Stimulated activated CD4-positive, alpha-beta T cell treated with anti-CD3 and anti-CD28 coated beads, Interleukin-15, amount 100 ng/mL, for 1 hour (primary cell): ENCODE measurements at regions not wholly inside any gene's neighbourhood (a gene's known extent, or its start where the extent isn't known, plus 50 kb on each side); places are given as distances from the start of the nearest gene placed in this dataset.

Experiments
- DNase-seq, 2 donors: peaks; one replicate each; pipeline ENCODE4 v3.0.0-alpha.2; 2020; ENCODE audit warnings: low read depth in 1 of 2, low spot score in 1 of 2

DNA sequence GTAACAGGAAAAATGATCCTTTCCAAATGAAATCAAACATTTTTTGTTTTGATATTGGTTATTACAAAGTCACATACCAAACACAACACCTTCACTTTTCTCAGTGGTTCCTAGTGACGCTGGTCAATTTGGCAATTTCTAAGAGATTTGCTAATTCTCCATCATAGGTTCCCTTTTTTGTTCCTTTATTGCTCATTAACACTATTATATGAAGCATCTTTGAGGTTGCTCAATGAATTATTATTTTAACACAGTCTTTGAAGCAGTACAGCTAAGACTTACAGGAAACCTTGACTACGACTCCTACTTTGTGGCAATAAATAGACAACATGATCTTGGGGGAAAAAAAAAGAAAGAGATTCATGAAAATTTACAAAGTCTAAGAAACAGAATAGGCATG, 152.2 kb upstream of the VRK2 start:
- no peak for DNase-seq

DNA sequence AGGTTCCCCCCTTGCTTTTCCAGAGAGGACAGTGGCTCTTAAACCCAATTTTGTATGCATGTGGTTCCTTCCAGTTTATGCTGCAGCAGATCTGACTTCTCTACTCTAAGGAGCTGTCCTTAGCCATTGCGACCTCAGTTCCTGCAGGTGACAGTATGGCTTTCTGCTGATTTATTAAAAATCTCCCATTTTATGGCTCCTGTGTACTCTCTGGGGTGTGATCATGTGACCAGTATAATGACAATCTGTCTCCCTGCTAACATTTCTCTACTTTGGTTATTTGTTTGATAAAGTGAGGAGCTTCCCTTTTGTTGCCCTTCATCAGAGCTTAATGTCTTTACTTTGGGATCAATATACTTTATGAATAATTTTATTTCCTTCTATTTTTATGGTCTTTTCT, 148.7 kb upstream of the VRK2 start:
- DNase-seq = no peak

GRCh38 chr2:57899898-57900297, 146.7 kb upstream of the VRK2 start:
- DNase-seq = no peak

GRCh38 chr2:57902578-57902977, 144.0 kb upstream of the VRK2 start:
- DNase-seq = no peak

DNA sequence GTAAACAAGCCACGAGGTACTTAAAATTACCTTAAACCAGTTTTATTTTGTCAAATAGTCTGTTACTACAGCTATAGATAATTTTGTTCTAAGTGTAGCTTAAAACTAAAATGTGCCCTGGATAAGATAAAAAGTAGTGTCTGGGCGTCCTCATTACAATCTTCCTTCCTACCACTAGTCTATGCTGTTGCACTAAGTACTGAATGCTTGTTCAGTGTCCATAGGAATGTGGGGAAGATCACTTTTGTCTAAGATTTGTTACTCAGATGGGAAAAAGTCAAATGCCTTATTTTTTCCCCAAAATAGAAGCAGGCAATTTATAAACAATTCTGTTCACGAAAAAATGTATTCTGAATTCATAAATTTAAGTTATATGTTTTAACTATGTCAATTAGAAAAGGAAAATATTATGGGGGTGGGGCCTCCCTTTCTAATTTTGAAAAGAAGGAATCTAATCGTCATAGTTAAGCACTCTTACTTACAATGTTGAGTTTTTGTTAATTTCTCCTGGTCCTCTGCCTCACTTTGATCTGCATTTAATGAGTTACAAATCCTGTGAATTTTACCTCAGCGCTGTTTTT, 140.4 kb upstream of the VRK2 start:
- DNase-seq = no peak

DNA sequence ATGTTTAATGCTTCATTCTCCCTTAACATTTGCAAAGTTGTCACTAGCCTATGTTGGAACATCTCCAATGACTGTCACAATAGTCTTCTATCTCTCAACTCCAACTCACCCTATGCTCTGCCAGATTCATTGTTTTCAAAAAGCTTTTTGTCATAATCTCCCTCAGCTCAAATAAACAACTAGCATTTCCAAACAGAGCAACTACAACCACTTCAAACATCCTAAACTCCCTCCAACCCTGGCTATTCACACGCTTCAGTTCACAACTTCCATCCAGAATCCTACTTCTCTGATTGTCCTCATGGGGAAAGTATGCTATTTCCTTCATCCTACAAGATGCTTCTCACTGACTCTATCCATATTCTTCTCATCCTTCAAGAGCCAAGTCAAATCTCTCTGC, 139.2 kb upstream of the VRK2 start:
- DNase-seq = no peak

DNA sequence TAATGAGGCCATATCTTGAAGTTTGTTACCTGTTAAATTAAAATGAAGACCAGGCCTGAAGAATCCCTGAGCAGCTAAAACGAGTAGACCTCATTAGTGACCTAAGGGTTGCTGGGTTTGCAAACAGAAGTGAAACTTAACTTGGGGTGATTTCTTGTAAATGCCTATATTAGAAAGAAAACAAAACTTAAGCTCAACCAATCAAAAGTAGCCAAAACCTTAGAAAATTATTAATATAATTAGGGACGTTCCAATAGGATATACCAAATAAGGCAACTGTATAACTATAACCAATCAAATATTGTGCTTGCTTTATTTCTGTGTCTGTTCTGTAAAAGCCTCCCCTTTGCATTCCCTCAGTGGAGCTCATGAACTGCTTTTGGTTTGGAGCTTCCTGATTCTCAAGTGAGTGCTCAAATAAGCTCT, 137.9 kb upstream of the VRK2 start:
- DNase-seq = no peak

- DNase-seq = no peak
Observed at GRCh38 chr2:57918126-57918525, 128.5 kb upstream of the VRK2 start.

DNA sequence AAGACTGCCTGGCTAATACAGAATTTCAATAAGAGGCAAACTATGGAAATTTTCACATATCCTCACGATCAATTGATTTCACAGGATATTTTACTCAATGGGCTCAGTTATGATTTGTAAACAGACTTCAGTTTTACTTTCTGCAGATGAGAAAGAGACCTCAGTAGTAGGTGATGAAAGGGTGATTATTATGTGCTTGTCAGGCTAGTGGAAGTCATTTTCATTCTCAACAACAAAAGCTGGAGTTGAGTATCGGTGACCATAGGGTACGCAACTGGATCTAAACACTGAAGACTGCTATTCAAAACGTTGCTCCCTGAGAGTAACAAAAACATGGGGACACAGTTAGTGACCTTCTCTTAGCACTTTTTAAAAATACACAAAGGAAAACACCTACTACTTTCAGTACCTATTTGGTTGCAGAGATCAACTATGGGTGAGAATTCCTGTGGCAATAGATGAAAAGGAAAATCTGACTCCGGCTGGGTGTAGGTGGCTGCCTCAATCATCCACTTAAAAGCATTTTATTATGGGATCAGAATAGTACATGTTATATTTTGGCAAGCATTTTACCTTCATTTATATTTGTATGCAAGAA, 126.2 kb upstream of the VRK2 start:
- DNase-seq = no peak

GRCh38 chr2:57934659-57935058, 111.9 kb upstream of the VRK2 start:
- DNase-seq = no peak

GRCh38 chr2:57936216-57936615, 110.4 kb upstream of the VRK2 start:
- no peak for DNase-seq

DNA sequence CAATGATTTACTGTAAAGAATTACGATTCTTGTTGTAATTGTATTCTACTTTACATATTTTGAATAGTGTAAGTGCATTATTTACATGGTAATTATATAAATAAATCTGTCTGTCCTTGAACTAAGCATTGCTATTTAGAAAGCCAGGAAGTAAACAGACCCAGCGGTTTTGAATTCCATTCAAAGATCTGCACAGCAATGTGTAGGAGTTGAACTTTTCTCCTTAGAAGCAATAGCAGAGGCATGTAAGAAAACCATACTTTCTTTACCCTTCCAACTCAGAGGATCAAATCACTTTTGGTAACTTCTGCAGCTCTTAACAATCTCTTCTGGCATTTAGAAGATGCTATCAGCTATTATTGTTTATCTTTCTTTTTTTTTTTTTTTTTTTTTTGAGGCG, 109.2 kb upstream of the VRK2 start:
- DNase-seq = no peak

DNA sequence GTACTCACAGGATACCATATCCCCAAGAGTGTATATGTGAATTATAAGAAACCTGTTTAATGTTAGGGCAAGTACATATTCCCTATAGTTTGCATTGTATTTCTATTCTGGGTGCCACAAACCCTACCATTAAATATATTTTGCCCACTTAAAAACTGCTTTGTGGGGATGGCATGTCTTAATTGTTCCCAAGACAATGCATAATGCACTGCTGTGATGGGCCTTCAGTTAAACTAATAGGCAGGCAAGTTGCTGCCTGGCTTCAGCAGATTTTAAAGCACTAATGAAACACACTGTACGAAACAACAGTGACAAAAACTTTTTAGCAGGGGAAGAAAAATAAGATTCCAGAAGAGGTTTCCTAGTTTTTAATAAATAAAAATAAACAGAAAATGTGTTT, 104.8 kb upstream of the VRK2 start:
- no peak for DNase-seq

DNA sequence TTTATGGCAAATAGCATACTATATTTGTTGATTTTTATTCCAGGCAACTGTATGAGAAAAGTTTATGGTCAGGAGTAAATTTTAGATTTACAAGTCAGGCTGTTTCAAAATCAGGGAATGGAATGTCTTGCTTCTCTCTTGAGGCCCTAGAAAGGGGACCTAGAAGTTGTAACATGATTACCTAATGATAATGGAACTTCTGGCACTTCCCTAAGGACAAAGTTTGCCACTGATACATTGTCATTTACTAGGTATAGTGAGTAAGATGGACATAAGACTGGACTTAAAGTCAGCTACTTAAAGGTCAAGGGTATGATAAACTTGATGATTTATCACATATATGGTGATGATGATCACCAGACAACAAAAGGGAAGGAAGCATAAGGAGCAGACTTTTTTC, 103.3 kb upstream of the VRK2 start:
- no peak for DNase-seq

GRCh38 chr2:57947398-57947797, 99.2 kb upstream of the VRK2 start:
- DNase-seq = no peak

GRCh38 chr2:57954020-57954419, 92.6 kb upstream of the VRK2 start:
- DNase-seq = no peak

DNA sequence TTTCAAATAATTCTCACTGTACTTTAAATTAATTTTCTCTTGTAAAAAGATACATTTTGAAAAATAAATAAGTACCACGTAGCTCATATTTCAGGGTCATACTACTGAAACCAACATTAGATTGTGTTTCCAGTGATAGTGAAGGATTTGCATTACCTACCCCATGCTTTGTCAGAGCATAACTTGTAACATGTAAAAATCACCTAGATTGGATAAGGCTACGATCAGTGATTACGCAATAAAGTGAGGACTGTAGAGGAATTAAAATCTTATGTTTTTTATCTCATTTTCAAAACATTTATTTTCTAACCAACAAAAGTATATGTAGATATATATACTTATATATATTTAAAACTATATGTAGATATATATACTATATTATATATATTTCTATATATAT, 89.4 kb upstream of the VRK2 start:
- no peak for DNase-seq

- no peak for DNase-seq
Observed at GRCh38 chr2:57959390-57959789, 87.2 kb upstream of the VRK2 start.

GRCh38 chr2:57962861-57963260, 83.7 kb upstream of the VRK2 start:
- no peak for DNase-seq

DNA sequence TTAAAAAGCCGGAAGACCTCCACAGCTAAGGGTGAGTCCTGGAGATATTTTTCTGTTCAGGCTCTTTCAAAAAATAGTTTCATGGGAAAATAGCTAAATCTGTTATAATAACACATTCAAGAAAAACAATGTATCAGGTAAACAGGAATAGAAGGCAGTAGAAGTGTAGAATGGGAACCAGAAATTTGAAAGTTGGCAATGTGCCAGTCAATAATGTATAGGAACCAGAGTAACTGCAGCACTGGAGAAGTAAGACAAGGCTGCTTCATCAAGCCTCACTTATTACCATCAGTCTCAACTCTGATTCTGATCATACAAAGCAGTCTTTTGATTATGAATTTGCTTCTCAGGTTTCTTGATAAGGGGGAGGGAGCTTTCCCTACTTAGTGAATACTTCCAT, 81.4 kb upstream of the VRK2 start:
- DNase-seq = no peak

- DNase-seq = no peak
Observed at GRCh38 chr2:57965961-57966360, 80.6 kb upstream of the VRK2 start.

DNA sequence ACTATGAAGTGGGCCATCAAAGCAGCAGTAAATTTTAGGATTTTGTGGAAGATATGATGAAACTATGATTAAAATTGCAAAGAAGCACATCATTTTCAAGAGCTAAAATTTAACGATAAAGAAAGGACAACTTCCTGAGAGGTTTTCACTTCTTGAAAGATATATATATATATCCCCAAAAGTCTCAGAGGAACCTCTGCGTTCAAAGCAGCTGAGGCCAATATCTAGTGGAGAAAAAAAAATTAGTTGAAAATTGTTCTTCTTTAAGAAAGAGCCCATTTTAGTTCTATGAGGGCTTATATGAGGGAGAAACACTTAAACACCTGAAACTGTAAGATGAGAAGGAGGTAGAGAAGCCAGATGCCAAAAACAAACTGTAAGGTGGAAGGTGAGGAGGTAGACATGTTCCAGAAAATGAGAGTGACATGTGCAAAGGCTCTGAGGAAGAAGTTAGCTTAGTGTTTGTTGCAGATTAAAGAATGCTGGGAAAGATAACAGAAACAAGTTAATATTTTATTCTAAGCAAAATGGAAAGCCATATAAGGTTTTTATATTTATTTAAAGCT, 72.9 kb upstream of the VRK2 start:
- no peak for DNase-seq

DNA sequence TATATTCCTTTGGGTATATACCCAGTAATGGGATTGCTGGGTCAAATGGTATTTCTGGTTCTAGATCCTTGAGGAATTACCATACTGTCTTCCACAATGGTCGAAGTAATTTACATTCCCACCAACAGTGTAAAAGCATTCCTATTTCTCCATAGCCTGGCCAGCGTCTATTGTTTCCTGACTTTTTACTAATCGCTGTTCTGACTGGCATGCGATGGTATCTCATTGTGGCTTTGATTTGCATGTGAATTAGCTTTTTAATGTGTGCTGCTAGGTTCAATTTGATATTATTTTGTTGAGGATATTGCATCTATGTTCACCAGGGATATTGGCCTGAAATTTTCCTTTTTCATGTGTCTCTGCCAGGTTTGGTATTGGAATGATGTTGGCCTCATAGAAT, 67.4 kb upstream of the VRK2 start:
- no peak for DNase-seq
